ENCODE measurements at regions not wholly inside any gene's neighbourhood (a gene's known extent, or its start where the extent isn't known, plus 50 kb on each side); places are given as distances from the start of the nearest gene placed in this dataset.

DNA sequence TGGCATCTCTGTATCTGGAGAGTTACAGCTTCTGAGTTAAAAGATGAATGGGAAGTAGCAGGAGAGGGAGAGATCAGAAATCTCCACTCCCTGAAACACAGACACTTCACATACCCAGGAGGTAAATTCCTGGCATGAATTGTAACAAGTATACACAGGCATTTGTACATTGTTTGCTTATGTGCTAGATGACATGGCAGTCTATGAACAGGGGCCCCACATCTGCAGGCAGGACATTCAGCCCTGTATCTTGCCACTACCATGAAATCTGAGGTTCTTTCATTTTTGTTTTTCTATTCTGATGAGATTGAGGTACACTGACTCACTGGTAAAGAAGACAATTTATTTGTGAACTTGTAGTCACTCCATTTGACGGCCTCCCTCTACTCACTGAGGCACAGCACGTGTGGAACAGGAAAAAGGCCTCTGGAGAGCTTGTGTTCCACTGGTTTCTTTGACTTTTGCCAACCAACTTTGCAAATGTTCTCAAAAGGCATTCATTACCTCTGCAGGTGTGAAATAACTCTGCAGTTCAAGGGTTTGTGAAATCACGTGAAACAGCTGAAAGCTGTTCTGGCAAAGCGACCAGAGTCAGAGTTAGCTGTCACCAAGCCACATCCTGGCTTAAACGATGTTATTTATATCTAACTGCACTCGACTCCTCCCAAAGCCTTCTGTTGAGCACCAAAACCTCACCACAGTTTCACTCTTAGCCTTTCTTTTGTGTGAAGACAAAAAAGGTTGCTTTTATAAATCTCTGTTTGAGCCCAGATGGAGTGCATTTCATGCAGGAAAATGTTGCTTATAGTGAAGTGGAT lies 401.3 kb upstream of the CFAP20DC start:
- DNase-seq, result peak in 2 of 3 donors; percentile 46 to 76
- H3K9me3 ChIP-seq, result no peaks in the 10 kb centered on the region
- H3K27ac ChIP-seq, result peak overlapping the region; percentile 42 to 77 (median 70)
- H3K4me3 ChIP-seq, result no peak overlapping the region
- peaks cover 0 to 12% (median 0%) of the 10 kb centered on the region in 4 donors for H3K4me1 ChIP-seq
- H3K36me3 ChIP-seq, result no peaks in the 10 kb centered on the region
- H3K27me3 ChIP-seq, result no peaks in the 10 kb centered on the region
- TF ChIP-seq, protein P1, sequence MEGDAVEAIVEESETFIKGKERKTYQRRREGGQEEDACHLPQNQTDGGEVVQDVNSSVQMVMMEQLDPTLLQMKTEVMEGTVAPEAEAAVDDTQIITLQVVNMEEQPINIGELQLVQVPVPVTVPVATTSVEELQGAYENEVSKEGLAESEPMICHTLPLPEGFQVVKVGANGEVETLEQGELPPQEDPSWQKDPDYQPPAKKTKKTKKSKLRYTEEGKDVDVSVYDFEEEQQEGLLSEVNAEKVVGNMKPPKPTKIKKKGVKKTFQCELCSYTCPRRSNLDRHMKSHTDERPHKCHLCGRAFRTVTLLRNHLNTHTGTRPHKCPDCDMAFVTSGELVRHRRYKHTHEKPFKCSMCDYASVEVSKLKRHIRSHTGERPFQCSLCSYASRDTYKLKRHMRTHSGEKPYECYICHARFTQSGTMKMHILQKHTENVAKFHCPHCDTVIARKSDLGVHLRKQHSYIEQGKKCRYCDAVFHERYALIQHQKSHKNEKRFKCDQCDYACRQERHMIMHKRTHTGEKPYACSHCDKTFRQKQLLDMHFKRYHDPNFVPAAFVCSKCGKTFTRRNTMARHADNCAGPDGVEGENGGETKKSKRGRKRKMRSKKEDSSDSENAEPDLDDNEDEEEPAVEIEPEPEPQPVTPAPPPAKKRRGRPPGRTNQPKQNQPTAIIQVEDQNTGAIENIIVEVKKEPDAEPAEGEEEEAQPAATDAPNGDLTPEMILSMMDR (IDR thresholded peaks at IDR 0.05), result peak in 1 of 6 experiments; percentile 4
- no peak for TF ChIP-seq POLR2A (IDR thresholded peaks at IDR 0.05)

DNA sequence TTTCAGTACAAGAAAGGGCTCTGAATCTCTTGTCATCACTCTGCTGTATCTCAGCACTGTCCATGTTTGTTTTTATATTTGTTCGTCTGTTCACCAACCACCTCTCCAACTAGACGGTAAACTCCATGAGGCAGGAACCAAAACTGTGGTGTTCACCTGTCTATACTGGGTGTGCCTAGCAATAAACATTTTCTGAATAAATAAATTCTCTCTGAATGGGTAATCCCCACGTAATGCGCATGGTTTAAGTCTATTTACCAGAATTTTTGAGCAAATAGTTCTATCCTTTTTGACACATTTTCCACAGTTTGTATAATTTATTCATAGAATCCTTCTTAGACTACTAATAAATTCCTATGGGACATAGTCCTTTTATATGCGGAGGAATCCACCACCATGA lies 400.6 kb upstream of the CFAP20DC start:
- H3K9me3 ChIP-seq, result no peaks in the 10 kb centered on the region
- no peaks in the 10 kb centered on the region for H3K36me3 ChIP-seq
- DNase-seq, result no peak
- H3K4me3 ChIP-seq, result no peak overlapping the region
- H3K27ac ChIP-seq, result peak overlapping the region; percentile 42 to 73 (median 62)
- peaks cover 0 to 12% (median 0%) of the 10 kb centered on the region in 4 donors for H3K4me1 ChIP-seq
- TF ChIP-seq, protein P1 (IDR thresholded peaks at IDR 0.05), result no peak
- no peak for TF ChIP-seq POLR2A (IDR thresholded peaks at IDR 0.05)
- H3K27me3 ChIP-seq, result no peaks in the 10 kb centered on the region

DNA sequence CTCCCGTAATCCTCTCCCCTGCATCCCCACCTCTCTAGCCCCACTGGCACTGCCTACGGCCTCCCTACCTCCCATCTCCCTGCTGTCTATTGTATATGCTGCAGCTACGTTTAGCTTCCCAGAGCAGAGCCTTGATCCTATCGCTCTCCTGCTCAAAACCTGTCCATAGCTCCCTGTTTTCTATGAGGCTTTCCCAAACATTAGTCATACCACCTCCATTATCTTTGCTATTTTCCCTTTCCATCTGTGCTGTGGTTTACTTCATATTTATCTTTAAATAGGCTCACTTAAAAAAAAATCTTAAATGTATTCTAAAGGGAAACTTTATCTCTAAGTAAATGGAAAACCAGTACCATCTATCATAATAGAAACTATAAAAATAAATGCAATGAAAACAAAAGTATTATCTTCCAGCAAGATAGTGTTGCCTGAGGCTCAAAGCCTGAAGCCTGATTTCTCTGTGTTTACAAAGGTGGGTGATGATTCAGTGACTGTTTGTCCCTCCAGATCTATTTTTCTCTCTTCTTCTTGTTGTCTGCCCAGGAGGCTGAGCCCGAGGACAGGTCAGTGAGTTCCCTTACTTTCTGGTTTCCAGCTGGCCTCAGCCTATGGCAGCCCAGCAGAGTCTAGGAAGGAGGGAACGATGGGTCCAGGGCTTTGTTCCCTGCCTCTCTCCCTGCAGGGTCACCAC lies 397.1 kb upstream of the CFAP20DC start:
- no peaks in the 10 kb centered on the region for H3K27me3 ChIP-seq
- H3K27ac ChIP-seq, result no peak overlapping the region
- H3K9me3 ChIP-seq, result no peaks in the 10 kb centered on the region
- TF ChIP-seq, protein P1 (IDR thresholded peaks at IDR 0.05), result no peak
- TF ChIP-seq POLR2A (IDR thresholded peaks at IDR 0.05), result no peak
- DNase-seq, result no peak
- no peak overlapping the region for H3K4me3 ChIP-seq
- H3K36me3 ChIP-seq, result no peaks in the 10 kb centered on the region
- H3K4me1 ChIP-seq, result peaks cover 0 to 12% (median 0%) of the 10 kb centered on the region in 4 donors

DNA sequence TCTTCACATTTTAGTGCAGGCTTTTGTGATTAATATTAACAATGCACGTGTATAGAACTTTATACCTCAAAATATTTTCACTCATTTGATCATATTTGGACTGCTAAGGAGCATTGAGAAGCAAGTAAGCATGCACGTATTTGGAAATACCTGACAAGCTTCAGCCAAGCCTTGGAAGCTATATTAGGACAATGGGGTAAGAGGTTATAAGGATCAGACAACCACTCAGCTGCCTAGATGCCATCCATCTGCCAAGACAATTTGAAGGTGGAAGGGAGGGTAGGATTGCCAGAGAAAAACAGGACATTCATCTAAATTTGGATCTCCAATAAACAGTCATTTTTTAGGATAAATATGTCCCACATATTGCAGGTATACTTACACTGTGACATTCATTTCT lies 394.9 kb upstream of the CFAP20DC start:
- TF ChIP-seq, protein P1 (IDR thresholded peaks at IDR 0.05), result no peak
- no peak for TF ChIP-seq POLR2A (IDR thresholded peaks at IDR 0.05)
- Histone ChIP-seq H3K27me3 (no peaks in the 10 kb centered on the region), H3K9me3 (no peaks in the 10 kb centered on the region), H3K4me1 (no peaks in the 10 kb centered on the region), H3K27ac (no peak overlapping the region), H3K4me3 (no peak overlapping the region), H3K36me3 (no peaks in the 10 kb centered on the region)
- DNase-seq, result no peak

DNA sequence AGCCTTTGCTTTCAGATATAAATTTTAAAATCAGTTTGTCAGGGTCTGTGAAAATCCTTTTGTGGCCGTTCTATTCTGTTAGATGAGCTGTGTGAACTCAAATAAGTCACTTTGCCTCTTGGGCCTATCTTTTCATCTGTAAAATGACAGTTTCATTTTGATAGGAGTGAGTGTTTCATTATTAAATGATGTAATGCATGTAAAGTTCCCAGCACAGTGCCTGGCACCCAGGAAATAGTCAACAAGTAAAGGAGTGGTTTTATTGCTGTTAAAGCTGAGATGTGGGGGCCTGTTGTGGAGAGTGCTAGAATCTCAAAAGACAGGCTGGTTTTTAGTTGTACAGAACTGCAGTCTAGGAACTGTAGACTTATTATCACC lies 394.5 kb upstream of the CFAP20DC start:
- H3K4me3 ChIP-seq, result no peak overlapping the region
- TF ChIP-seq, protein P1 (IDR thresholded peaks at IDR 0.05), result no peak
- no peak for TF ChIP-seq POLR2A (IDR thresholded peaks at IDR 0.05)
- no peaks in the 10 kb centered on the region for H3K36me3 ChIP-seq
- H3K4me1 ChIP-seq, result no peaks in the 10 kb centered on the region
- H3K27me3 ChIP-seq, result no peaks in the 10 kb centered on the region
- DNase-seq, result no peak
- no peaks in the 10 kb centered on the region for H3K9me3 ChIP-seq
- peak overlapping the region in 1 of 4 donors; percentile 5 for H3K27ac ChIP-seq
